GM23248 (cell line): ENCODE measurements at regions not wholly inside any gene's neighbourhood (a gene's known extent, or its start where the extent isn't known, plus 50 kb on each side); places are given as distances from the start of the nearest gene placed in this dataset.

ENCODE experiments used
- DNase-seq: peaks from one replicate; pipeline ENCODE4 v3.0.0-alpha.2; 2015
- H2AFZ ChIP-seq: fragments of 200-600 bp; sonication (generic); 2 replicates; pipeline ENCODE4 v1.6.1; 2016; ENCODE audit warnings: antibody characterized with exemption
- H3F3A ChIP-seq: fragments of 200-600 bp; sonication (generic); 2 replicates; pipeline ENCODE4 v1.6.1; 2016; ENCODE audit warnings: mild to moderate bottlenecking, antibody characterized with exemption, mixed run types; ENCODE audit not compliant: insufficient read depth
- H3K27ac ChIP-seq: fragments of 200-600 bp; sonication (generic); 2 replicates; pipeline ENCODE4 v1.5.1; 2016; ENCODE audit warnings: mild to moderate bottlenecking
- H3K27me3 ChIP-seq: fragments of 200-600 bp; sonication (generic); replicated peaks from 2 replicates; pipeline ENCODE4 v1.6.1; 2016; ENCODE audit warnings: mild to moderate bottlenecking; ENCODE audit not compliant: insufficient read depth
- H3K36me3 ChIP-seq: fragments of 200-600 bp; sonication (generic); 2 replicates; pipeline ENCODE4 v1.6.1; 2016; ENCODE audit warnings: low read depth, mild to moderate bottlenecking
- H3K4me1 ChIP-seq: fragments of 200-600 bp; sonication (generic); 2 replicates; pipeline ENCODE4 v1.6.1; 2016; ENCODE audit warnings: mild to moderate bottlenecking; ENCODE audit not compliant: insufficient read depth
- H3K4me2 ChIP-seq: fragments of 200-600 bp; sonication (generic); one replicate; pipeline ENCODE4 v1.6.1; 2016; ENCODE audit warnings: mild to moderate bottlenecking; ENCODE audit not compliant: unreplicated experiment
- H3K4me3 ChIP-seq: fragments of 200-600 bp; sonication (generic); 2 replicates; pipeline ENCODE4 v1.5.1; 2016; ENCODE audit warnings: mild to moderate bottlenecking
- H3K79me2 ChIP-seq: fragments of 200-600 bp; sonication (generic); 2 replicates; pipeline ENCODE4 v1.6.1; 2016; ENCODE audit warnings: mild to moderate bottlenecking; ENCODE audit not compliant: insufficient read depth
- H3K9ac ChIP-seq: fragments of 200-600 bp; sonication (generic); 2 replicates; pipeline ENCODE4 v1.6.1; 2016; ENCODE audit warnings: mild to moderate bottlenecking
- H3K9me2 ChIP-seq: fragments of 200-600 bp; sonication (generic); 2 replicates; pipeline ENCODE4 v1.6.1; 2016; ENCODE audit warnings: mixed run types, mild to moderate bottlenecking, moderate library complexity; ENCODE audit not compliant: insufficient read depth
- H3K9me3 ChIP-seq: fragments of 200-600 bp; sonication (generic); one replicate; pipeline ENCODE4 v1.6.1; 2017; ENCODE audit warnings: low read depth
- H4K20me1 ChIP-seq: fragments of 200-600 bp; sonication (generic); 2 replicates; pipeline ENCODE4 v1.6.0; 2016; ENCODE audit not compliant: insufficient read depth
- EZH2 ChIP-seq: fragments of 200-600 bp; sonication (generic); IDR thresholded peaks from 2 replicates; pipeline ENCODE4 v1.6.1; 2018; ENCODE audit warnings: antibody characterized with exemption, mild to moderate bottlenecking; ENCODE audit not compliant: insufficient read depth, poor library complexity, severe bottlenecking
- EZH2phosphoT487 ChIP-seq: fragments of 200-600 bp; sonication (generic); IDR thresholded peaks from 2 replicates; pipeline ENCODE4 v1.6.1; 2018; ENCODE audit warnings: antibody characterized with exemption, moderate library complexity, mild to moderate bottlenecking, low read depth; ENCODE audit not compliant: insufficient read depth
- WGBS, 2 experiments: methylation state at CpG; one replicate each; pipeline ENCODE4 v1.1.6; 2015 to 2017; ENCODE audit warnings: low lambda C conversion rate in 2 of 2, low coverage in 1 of 2; ENCODE audit errors: missing lambda C conversion rate in 2 of 2; 5-methylcytosine and 5-hydroxymethylcytosine counted together
- in situ Hi-C: fragments of 300-500 bp; cut with MboI; formaldehyde crosslinking; loops from 2 replicates; pipeline ENCODE4 v1.15.0; 2020

GRCh38 chr5:104177651-104178050, 615.1 kb upstream of the NUDT12 start:
- in situ Hi-C loops, result loop anchor here (25.0 kb wide), 1 partner anchor 590 kb away; no protein-coding TSS in a partner anchor

GRCh38 chr5:104172976-104173375, 610.4 kb upstream of the NUDT12 start:
- TF ChIP-seq EZH2 (no peak), EZH2phosphoT487 (no peak)
- in situ Hi-C loops, result no loop called here
- Histone ChIP-seq H3K4me1 (no peaks in the 10 kb centered on the region), H3K9me3 (no peaks in the 10 kb centered on the region), H3K27me3 (no peaks in the 10 kb centered on the region), H3K27ac (no peak overlapping the region), H3K4me3 (no peak overlapping the region), H3K9me2 (no peaks in the 10 kb centered on the region), H3F3A (no peaks in the 10 kb centered on the region), H3K79me2 (no peaks in the 10 kb centered on the region), H3K9ac (no peak overlapping the region), H4K20me1 (no peaks in the 10 kb centered on the region), H3K4me2 (no peak overlapping the region), H2AFZ (no peak overlapping the region), H3K36me3 (no peaks in the 10 kb centered on the region)
- DNase-seq, result no peak
- 26 to 27% methylated on average over 5 of the region's 5 CpGs for WGBS, 2 experiments

More at GRCh38 chr5:104177651-104178050, 615.1 kb upstream of the NUDT12 start:
- Histone ChIP-seq H3K27me3 (no peaks in the 10 kb centered on the region), H3K9me2 (no peaks in the 10 kb centered on the region), H3K9me3 (no peaks in the 10 kb centered on the region), H3K4me1 (no peaks in the 10 kb centered on the region), H3K4me3 (no peak overlapping the region), H3K79me2 (no peaks in the 10 kb centered on the region), H3K36me3 (no peaks in the 10 kb centered on the region), H3K9ac (no peak overlapping the region), H3K27ac (no peak overlapping the region), H2AFZ (no peak overlapping the region), H3F3A (no peaks in the 10 kb centered on the region), H4K20me1 (no peaks in the 10 kb centered on the region), H3K4me2 (no peak overlapping the region)
- no peak for DNase-seq
- no peak for TF ChIP-seq EZH2
- WGBS, 2 experiments, result 17 to 24% methylated on average over 2 of the region's 2 CpGs

GRCh38 chr5:104171958-104172690, 609.5 kb upstream of the NUDT12 start:
- Histone ChIP-seq H3K9me3 (no peaks in the 10 kb centered on the region), H3K9me2 (no peaks in the 10 kb centered on the region), H3K4me2 (no peak overlapping the region), H3K36me3 (no peaks in the 10 kb centered on the region), H3K27me3 (no peaks in the 10 kb centered on the region), H3K4me3 (no peak overlapping the region), H3K27ac (no peak overlapping the region), H3F3A (no peaks in the 10 kb centered on the region), H3K79me2 (no peaks in the 10 kb centered on the region), H4K20me1 (no peaks in the 10 kb centered on the region), H3K4me1 (no peaks in the 10 kb centered on the region), H2AFZ (no peak overlapping the region), H3K9ac (no peak overlapping the region)
- 18% methylated on average over 3 of the region's 3 CpGs for WGBS, 2 experiments
- TF ChIP-seq EZH2phosphoT487, result no peak
- no peak for TF ChIP-seq EZH2
- in situ Hi-C loops, result no loop called here
- DNase-seq, result no peak

- no peaks in the 10 kb centered on the region for H3K9me3 ChIP-seq
- no peak for TF ChIP-seq EZH2
- TF ChIP-seq EZH2phosphoT487, result no peak
- H3K9ac ChIP-seq, result no peak overlapping the region
- H3K4me2 ChIP-seq, result no peak overlapping the region
- H3F3A ChIP-seq, result no peaks in the 10 kb centered on the region
- no peaks in the 10 kb centered on the region for H3K4me1 ChIP-seq
- no peak for DNase-seq
- no peaks in the 10 kb centered on the region for H3K79me2 ChIP-seq
- no peak overlapping the region for H3K4me3 ChIP-seq
- H3K36me3 ChIP-seq, result no peaks in the 10 kb centered on the region
- no peaks in the 10 kb centered on the region for H3K9me2 ChIP-seq
- no peaks in the 10 kb centered on the region for H3K27me3 ChIP-seq
- in situ Hi-C loops, result no loop called here
- no peaks in the 10 kb centered on the region for H4K20me1 ChIP-seq
- no peak overlapping the region for H2AFZ ChIP-seq
- H3K27ac ChIP-seq, result no peak overlapping the region
These were observed 608.3 kb upstream of the NUDT12 start for GRCh38 chr5:104170926-104171325.

- in situ Hi-C loops, result no loop called here
- Histone ChIP-seq H3K36me3 (no peaks in the 10 kb centered on the region), H3F3A (no peaks in the 10 kb centered on the region), H2AFZ (no peak overlapping the region), H3K27ac (no peak overlapping the region), H3K79me2 (no peaks in the 10 kb centered on the region), H3K4me1 (no peaks in the 10 kb centered on the region), H3K9ac (no peak overlapping the region), H4K20me1 (no peaks in the 10 kb centered on the region), H3K9me2 (no peaks in the 10 kb centered on the region), H3K9me3 (no peaks in the 10 kb centered on the region), H3K27me3 (no peaks in the 10 kb centered on the region), H3K4me2 (no peak overlapping the region), H3K4me3 (no peak overlapping the region)
- no peak for TF ChIP-seq EZH2phosphoT487
- TF ChIP-seq EZH2, result no peak
- no peak for DNase-seq
- 6 to 14% methylated on average over 2 of the region's 2 CpGs for WGBS, 2 experiments
These were observed 584.1 kb upstream of the NUDT12 start for GRCh38 chr5:104146652-104147051.
